Nucleus accumbens (tissue), 56 donors: ENCODE measurements at regions not wholly inside any gene's neighbourhood (a gene's known extent, or its start where the extent isn't known, plus 50 kb on each side); places are given as distances from the start of the nearest gene placed in this dataset.

ENCODE experiments used
- DNase-seq, 56 donors: peaks; one replicate each; lab custom pipeline; 2025; lab: John Stamatoyannopoulos, UW

DNA sequence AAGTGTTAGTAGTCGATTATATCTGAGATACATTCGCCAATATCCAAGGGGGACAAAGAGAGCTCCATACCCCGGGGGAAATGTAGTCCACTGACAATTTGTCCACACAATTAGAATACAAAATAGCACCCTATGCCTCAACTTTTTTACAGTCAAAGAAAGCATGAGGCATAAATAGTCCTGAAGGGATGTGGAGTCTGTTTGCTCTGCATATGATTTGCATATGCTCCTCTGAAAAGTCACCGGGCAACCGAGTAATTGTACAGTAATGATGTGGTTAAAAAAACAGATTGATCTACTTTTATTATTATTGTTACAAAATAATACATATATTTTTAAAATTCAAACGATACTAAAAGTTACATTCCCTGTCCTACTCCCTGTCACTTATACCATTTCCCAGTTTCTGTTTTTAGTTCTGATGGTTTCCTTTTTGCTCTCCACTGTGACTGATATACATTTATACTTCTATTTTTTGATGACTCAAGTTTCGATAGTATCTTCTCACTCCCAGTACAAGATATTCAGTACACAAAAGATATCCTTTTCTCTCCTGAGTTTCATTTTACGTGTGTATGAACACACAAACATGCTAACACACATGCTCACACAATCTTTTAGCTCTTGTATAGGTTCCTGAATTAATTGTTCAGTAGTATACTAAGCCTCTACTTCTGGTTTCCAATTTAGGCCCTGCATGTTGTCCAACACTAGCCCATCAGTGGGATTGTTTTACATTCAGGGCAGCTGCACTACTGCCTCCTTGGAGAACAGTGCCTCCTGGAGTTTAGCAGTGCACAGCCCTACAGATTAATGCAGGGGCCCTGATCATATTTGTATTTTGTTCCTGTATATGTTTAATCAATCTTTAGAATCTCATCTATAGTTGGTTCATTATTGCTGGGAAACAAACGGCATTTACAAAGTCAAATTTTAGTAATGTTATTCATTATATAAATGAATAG, 130.9 kb downstream of the TES start:
- DNase-seq, result no peak

DNA sequence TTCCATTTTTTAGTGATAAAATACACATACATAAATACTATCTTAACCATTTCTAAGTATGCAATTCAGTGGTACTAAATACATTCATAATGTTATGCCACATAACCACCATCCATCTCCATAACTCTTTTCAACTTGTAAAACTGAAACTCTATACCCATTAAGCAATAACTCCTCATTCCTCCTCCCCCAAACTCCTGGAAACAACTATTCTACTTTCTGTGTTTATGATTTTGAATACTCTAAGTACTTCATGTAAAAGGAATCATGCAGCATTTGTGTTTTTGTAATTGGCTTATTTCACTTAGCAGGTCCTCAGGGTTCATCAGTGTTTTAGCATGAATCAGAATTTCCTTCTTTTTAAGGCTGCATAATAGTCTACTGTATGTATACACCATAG, 131.8 kb downstream of the TES start:
- DNase-seq, result no peak

DNA sequence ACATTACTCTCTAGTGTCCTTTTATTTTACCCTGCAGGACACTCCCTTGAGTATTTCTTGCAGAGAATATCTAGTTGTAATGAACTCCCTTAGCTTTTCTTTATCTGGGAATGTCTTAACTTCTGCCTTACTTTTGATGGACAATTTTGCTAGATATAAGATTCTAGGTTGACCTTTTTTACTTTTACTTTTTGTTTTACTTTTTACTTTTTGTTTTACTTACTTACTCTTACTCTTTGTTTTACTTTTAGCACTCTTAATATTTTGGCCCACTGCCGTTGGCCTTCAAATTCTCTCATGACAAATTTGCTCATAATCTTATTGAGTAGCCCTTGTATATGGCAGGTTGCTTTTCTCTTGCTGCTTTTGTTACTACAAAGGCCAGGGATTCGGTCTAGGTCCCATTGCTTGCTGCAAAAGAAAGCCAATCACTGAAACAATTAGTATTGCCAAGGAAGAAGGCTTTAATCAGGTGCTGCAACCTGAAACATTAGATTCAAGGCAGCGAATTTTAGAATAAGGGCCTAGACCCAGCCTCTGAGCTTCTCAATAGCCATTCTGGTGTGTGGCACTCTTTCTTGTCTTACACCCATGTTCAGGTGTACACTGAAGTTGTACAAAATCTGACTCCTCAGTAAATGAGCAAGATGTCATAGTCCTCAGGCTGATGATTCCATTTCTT, 137.0 kb downstream of the TES start:
- no peak for DNase-seq

DNA sequence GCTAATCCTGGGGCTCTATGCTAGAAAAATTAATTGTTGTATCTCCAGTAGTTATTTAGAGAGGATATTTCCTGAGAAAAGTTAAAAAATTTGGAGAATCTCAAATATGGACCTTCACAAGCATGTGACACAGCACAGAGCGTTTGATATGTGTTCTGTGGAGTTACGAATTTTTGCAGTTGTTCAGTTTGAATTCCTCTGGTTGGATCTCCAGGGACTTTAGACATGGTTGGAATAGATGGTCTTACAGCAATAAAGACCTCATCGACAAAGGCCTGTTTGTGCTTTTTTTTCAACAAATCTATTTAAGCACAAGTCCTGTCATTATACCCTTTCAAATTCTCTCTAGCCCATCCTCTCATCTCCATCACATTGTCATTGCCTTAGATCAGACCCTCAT, 138.0 kb downstream of the TES start:
- no peak for DNase-seq

DNA sequence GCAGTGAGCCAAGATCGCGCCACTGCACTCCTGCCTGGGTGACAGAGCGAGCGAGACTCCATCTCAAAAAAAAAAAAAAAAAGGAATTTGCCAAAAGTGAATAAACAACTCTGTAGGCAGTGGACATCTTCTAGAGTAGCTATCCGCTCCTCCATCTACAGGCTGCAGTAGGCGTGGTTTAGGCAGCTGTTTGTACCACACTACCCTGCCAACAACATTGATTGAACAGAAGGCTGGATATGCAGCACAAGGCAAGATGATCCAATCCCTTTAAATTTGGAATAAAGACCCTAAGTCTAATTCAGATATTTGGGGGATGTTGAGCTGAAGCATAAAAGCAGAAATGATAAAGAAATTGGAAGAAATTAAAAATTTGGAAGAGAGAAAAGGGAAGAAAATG, 141.6 kb downstream of the TES start:
- DNase-seq, result no peak

DNA sequence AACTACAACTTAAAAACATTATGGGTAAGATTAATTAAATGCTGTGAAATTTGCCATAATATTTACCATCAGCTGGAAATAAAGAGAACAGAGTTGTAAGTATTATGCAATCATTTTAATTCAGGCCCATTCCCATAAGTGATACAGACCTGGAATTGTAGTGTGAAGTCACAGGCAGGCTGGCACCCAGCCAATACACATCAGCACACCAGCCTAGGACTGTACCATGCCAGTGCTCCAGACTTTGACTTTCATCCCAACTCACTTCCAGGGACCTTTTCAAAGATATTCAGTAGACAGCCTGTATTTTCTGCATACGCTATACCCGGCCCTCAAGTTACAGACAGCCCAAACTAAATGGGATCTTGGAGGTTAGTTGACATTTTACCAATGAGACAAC, 143.3 kb downstream of the TES start:
- DNase-seq, result peak in 1 of 56 donors; percentile 40

DNA sequence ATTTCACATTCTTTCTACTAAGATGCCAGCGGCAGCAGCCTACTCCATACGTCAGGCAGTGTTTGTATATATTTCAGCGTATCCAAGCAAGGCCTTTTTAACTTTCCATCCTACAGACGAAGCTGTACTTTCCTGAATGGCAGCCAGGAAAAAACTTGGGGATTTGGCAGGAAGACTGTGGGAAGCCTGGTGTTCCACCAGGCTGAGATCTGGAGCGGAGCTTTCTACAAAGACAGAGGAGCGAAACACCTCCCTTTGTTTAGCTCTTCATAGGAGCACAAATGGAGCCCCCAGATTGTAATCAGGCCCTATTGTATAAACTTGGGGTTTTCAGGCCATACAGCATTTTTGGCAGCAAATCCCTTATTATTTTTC, 143.8 kb downstream of the TES start:
- no peak for DNase-seq

DNA sequence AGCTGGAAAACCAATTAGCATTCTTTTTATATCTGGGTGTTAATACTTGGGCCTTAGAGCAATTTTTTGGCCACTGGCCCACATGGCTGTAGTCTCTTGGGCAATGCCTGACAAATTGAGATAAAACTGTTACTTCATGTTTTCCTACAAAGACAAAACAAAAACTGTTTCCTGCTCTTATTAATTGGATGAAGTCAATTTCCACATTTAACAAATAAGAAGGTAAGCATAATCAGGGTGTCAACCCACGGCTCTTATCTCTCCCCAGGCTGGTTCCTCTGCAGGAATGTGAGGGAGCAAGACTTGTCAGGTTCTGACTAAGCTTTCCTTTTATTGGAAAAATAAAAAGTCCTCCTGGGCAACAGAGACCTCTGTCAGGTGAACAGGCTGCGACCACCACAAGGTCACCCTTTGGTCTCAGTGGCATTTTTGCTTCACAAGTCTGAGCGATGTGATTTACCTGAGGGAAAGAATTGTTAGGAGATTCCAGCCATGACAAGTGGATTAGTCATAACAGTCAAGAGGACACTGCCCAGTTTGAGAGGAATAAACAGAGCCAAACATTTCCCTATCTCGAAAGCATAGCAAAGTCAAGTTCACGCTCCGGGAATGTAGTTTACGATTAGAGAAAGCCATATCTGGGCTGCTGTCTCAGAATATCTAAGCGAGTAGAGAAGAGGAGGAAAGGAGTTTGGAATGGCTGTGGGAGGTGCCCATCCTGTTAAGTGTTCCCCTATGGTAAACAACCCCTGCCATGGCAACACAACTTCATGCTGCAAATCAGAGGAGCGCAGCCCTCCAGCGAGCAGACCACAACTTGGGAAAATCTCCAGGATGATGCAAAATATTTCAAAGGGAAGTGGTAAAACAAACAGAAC, 144.4 kb downstream of the TES start:
- peak in 1 of 56 donors; percentile 7 for DNase-seq

DNA sequence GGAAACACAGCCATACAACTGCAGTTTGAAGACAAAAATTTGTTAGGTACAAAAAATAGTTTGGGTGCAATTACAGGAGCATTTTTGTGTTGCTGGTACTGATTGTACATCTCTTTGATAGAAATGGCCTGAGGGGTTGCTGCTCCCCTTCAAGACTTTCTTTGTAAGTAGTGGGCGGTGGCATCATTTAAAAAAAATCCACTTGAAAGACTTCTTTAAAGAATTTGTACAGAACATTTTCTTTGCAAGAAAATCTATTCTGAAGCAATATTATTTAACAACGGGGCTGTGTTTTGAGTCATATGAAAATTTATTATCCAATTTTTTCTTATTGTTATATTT, 144.1 kb upstream of the CAV2 start:
- no peak for DNase-seq

DNA sequence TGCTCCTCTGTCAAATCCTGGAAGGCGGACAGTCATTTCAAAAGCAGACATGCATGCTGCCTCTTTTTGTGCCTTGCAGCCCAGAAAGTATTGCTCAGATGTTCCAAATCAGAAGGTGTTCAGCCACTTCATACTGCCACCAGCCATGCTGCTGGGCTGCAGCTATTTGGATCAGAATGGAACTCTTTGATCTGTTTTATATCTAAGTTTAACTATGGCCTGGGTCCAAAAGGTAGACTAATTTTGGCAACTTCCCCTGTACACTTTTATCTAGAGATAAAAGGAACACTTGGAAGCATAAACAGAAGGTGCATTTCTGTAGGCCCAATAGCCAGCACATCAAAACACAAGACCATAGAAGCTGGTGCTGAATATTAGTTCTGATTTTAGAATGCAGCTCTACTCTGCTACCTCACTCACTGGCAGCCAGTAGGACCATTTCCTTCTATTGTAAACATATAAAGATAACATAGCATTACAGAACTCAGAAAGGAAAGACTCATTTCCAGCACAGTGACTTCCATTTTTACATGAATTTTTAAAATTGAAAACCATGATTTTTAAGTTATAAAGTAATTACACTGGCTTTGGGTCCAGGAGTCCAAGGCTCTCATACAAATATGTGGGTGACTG, 143.1 kb upstream of the CAV2 start:
- no peak for DNase-seq

DNA sequence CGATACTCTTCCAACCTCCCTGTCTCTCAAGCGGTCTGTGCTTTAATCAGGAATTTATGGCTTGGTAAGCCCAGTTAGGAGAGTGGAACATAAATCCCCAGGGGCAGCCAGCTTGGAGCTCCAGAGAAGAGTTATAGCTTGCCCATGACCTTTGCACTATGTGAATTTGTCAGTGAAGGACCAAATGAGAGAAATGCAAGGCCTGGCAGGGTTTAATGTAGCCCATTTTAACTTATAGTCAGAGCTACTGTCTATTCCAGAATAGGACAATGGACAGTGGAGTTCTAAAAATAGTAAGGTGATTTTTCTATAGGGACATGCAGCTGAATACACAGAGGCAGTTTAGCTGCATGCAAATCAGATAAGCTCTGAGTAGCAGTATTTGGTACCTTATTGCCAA, 142.6 kb upstream of the CAV2 start:
- DNase-seq, result no peak

DNA sequence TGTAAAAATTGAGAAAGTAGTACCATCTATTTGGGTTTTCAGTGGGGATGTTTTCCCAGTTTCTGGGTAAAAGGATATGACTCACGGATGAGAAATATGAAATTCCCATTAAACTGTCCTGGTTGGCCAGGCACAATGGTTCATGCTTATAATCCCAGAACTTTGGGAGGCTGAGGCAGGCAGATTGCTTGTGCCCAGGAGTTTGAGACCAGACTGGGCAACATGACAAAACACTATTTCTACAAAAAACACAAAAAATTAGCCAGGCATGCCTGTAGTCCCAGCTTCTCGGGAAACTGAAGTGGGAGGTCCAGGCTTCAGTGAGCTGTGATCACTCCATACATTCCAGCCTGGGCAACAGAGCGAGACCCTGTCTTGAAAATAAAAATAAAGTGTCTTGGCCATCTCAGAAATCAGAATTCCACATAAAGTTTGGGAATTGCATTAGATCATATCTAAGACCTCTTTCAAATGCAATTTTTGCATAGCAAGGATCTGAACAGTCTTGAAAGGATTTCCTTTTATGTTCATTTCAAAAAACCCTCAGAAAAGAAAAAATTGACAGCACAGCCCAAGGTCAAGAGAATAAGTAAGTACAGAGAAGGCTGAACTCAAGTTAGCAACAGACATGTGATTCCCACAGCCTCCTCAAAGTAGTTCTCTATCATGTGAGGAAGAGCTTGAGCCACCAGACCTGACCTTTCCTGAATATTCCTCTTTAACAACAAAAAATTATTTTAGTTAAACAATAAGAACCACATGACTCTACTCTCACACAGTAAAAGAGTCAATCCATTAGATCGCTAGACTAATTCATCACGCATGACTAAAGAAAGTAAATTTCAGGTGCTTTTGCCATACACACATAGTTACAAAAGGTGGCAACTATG, 141.5 kb upstream of the CAV2 start:
- no peak for DNase-seq

DNA sequence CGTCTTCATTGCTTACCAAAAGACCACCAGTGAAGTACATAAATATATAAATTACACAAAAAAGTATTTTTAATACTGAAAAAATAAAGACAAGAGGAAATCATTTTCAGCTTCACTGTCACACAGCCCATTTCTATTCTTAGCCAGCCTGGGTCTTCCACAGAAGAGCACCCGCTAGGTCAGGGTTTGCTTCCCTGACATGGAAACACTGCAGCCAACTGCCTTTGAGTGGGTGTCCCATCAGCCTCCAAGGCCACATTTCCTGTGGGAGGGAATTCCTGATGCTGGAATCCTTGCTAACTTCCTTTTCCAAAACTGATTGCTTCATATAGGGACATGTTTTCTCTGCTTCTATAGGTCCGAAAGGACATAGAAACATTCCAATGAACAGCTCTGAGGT, 137.8 kb upstream of the CAV2 start:
- DNase-seq, result no peak

DNA sequence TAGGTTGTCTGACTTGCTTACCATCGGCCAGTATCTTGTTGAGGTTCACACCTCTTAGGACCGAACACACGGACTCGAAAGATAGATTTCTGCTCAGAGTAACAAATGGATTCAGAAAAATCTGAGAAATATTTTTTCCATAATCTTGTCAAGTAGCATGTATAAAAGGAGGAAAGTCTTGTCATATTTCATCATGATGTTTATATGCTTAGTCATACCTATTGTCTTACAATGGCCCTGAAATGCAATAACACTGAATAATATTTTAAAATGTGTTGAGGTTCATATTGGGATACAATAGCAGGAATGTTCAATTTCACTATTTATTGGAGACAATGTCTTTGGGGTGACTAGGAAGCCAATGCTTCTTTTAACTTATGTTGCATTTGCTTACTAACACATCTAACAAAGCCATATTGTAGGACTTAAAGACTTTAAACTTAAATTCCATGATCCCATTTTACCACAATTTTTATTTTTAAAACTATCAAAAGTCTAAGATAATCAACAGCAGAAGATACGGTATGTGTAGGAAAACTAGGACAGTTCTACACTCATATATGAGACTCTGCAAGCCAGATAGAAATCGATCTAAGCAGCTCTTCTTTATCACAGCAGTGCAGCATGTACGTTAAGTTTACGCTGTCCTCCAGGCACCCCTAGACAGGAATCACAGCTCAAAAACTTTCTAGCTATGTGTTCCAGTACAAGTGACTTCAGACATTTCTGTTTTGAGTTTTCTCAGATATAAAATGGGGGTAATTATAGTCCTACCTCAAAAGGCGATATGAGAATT, 135.7 kb upstream of the CAV2 start:
- DNase-seq, result no peak

DNA sequence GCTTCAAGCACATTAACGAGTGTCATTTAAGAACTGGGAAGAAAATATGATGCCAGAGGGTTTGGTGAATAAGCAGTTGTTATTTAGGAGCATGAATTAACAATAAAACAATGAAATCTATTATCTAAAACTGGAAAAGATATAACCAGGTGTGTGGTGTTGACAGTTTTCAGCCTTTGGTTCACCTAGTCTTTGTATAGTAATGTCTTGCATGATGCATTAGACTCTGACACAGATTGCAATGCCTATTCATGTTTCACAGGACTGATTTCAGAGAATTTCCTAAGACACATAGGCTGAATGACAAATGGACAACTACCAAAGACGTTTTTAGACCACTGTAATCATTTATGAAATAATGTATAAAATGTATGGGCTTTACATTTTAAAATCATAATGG, 135.1 kb upstream of the CAV2 start:
- no peak for DNase-seq

DNA sequence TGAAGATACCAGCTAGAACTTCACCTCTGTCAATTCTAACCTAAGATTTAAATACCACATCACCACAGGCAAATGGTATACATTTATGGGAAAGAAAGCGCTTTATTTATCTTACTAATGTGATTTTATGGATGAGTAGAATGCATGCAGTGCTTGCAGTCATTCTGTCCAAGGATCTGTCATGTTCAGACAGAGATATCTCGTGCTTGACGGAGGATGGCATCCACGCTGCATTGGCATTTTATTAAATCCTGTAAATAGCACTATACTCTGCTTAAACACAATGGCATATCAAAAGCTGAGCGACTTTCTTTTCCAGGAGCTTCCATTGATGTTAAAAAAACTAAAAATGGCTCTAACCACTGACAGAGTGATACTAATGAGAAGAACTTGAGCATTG, 133.7 kb upstream of the CAV2 start:
- DNase-seq, result no peak

DNA sequence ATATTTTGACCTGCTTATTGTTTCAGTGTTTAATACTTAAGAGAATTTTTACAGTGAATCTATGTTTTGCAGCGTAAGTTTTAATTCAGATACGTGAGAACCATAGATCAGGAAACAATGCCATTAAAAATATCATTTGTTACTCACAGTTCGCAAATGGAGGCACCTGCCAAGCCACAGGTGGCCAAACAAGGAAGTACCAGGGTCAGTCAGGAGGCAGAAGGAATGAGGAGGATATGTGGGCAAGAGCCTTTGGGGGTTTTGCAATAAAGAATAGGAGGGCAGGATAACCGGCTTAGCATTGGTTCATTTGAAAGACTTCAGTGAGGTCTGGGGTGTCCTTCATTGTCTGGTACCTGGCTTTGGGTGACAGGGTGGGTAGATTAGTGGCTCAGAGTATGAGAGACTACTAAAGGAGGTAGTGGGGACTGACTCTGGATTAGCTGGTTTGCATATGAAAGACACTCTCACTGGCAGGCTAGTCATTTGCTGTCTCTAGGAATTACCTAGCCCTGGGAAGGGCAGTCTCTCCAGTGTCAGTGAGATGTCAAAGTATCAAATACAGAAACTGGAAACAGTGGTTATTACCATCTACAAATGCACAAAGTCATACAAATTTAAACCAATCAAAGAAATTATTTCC, 132.2 kb upstream of the CAV2 start:
- no peak for DNase-seq

DNA sequence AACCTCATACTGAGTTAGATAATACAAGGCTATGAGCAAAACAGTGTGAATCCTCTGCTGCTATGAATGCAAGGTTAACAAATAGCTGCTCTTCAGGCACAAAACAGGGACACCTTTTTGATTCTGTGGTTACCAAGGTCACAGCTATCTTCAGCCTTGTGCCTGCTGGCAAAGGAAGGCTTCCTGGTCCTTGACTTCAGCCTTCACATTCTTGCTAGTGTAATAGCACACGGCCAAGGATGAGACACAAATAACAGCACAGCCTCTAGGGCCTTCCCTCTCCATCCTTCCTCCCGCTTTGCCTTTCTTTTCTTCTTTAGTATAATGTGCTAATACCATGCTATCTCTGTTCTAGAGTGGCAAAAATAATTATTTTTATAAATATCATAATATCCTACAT, 130.6 kb upstream of the CAV2 start:
- DNase-seq, result no peak
